ENCODE measurements at regions not wholly inside any gene's neighbourhood (a gene's known extent, or its start where the extent isn't known, plus 50 kb on each side); places are given as distances from the start of the nearest gene placed in this dataset.

DNA sequence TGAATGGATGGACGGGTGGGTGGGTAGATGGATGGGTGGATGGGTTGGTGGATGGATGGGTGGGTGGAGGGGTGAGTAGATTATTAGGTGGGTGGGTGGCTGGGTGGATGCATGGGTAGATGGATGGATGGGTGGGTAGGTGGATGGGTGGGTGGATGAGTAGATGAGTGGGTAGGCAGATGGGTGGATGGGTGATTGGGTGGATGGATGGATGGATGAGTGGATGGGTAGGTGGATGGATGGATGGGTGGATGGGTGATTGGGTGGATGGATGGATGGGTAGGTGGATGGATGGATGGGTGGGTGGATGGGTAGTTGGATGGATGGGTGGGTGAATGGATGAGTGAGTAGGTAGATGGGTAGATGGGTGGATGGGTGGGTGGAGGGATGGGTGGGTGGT, 59.6 kb upstream of the ADGRA1 start:
- no peak overlapping the region for H3K27ac ChIP-seq
- no peaks in the 10 kb centered on the region for H3K36me3 ChIP-seq (ENCODE audit: insufficient read depth in 1 of 2, low read depth in 1 of 2)
- H3K9me3 ChIP-seq = no peaks in the 10 kb centered on the region
- ATAC-seq (no peak), DNase-seq (no peak)
- no peak for TF ChIP-seq CTCF (IDR thresholded peaks at IDR 0.05)
- H3K4me1 ChIP-seq = no peaks in the 10 kb centered on the region
- intact Hi-C loops (cut with DNase I) = loop anchor here in 1 of 2 donors (5.0 kb wide), 1 partner anchor 79 kb away; no protein-coding TSS in a partner anchor
- 64 to 74% (median 71%) methylated on average over 1 of the region's 1 CpG for WGBS, 3 donors
- H3K27me3 ChIP-seq (ENCODE audit: insufficient read depth in 3 of 3, low read length in 2 of 3) = peaks cover 0 to 46% (median 17%) of the 10 kb centered on the region in 3 donors
- no peak overlapping the region for H3K4me3 ChIP-seq

DNA sequence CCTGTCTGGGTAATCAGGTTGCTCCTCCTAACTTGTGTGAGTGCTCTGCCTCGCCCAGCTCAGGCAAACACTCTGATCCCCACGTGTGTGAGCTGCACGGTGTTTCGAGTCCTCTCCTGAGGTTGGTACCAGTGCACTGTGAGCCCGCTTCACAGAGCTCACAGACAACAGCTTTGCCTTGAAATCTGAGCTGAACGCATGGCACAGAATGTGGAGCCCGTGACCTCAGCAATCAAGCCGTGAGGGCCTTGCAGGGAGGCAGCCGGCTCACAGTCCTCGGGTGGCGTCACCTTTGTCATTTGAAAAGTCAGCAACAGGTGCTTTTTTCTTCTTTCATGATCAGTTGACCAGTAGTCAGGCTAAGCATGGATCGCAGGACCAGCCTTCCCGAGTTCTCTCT, 60.2 kb upstream of the ADGRA1 start:
- 26 to 38% (median 28%) methylated on average over 13 of the region's 13 CpGs for WGBS, 3 donors
- DNase-seq = no peak
- ATAC-seq = peak; percentile 53 to 80 (median 58)

GRCh38 chr10:133026726-133027395, 60.9 kb upstream of the ADGRA1 start:
- no peak for DNase-seq
- Histone ChIP-seq H3K27ac (no peak overlapping the region), H3K36me3 (ENCODE audit: insufficient read depth in 1 of 2, low read depth in 1 of 2) (no peaks in the 10 kb centered on the region), H3K27me3 (ENCODE audit: insufficient read depth in 3 of 3, low read length in 2 of 3) (peaks cover 0 to 43% (median 10%) of the 10 kb centered on the region in 3 donors), H3K9me3 (no peaks in the 10 kb centered on the region), H3K4me1 (no peaks in the 10 kb centered on the region), H3K4me3 (no peak overlapping the region)
- no peak for TF ChIP-seq CTCF (IDR thresholded peaks at IDR 0.05)
- ATAC-seq = no peak
- 79 to 84% (median 83%) methylated on average over 22 of the region's 22 CpGs for WGBS, 3 donors
- intact Hi-C loops (cut with DNase I) = loop anchor here in 1 of 2 donors (5.0 kb wide), 1 partner anchor 80 kb away; no protein-coding TSS in a partner anchor

More for the DNA sequence above, 60.2 kb upstream of the ADGRA1 start:
- intact Hi-C loops (cut with DNase I) = loop anchor here in 1 of 2 donors (5.0 kb wide), 1 partner anchor 80 kb away; no protein-coding TSS in a partner anchor
- Histone ChIP-seq H3K4me1 (no peaks in the 10 kb centered on the region), H3K27ac (no peak overlapping the region), H3K27me3 (ENCODE audit: insufficient read depth in 3 of 3, low read length in 2 of 3) (peaks cover 0 to 44% (median 15%) of the 10 kb centered on the region in 3 donors), H3K4me3 (no peak overlapping the region), H3K9me3 (no peaks in the 10 kb centered on the region), H3K36me3 (ENCODE audit: insufficient read depth in 1 of 2, low read depth in 1 of 2) (no peaks in the 10 kb centered on the region)
- no peak for TF ChIP-seq CTCF (IDR thresholded peaks at IDR 0.05)

DNA sequence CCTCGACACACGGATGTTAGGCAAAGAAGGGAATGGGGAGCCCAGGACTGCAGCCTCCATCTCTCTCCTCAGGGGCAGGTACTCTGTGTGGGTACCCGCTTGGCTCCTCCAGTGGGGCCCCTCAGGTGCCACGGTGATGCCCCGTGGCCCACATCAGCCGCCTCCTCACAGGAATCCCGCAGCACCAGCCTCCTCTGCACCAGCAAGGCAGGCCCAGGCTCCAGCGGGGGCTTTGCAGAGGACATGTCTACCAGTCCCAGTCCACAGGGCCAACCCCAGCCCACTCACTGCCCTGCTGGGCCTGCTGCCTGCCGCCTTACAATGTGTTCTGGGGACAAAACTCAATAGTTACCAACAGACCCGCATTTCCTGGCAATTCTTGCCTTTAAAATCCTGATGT, 61.6 kb upstream of the ADGRA1 start:
- WGBS, 3 donors = 77 to 87% (median 81%) methylated on average over 8 to 10 of the region's 10 CpGs
- Histone ChIP-seq H3K27me3 (ENCODE audit: insufficient read depth in 3 of 3, low read length in 2 of 3) (peaks cover 0 to 46% (median 14%) of the 10 kb centered on the region in 3 donors), H3K27ac (no peak overlapping the region), H3K4me3 (no peak overlapping the region), H3K36me3 (ENCODE audit: insufficient read depth in 1 of 2, low read depth in 1 of 2) (no peaks in the 10 kb centered on the region), H3K9me3 (no peaks in the 10 kb centered on the region), H3K4me1 (no peaks in the 10 kb centered on the region)
- intact Hi-C loops (cut with DNase I) = loop anchor here in 1 of 2 donors (5.0 kb wide), 1 partner anchor 81 kb away; no protein-coding TSS in a partner anchor
- no peak for DNase-seq
- no peak for ATAC-seq
- TF ChIP-seq CTCF (IDR thresholded peaks at IDR 0.05) = no peak
